K562 (cell line): ENCODE measurements at regions not wholly inside any gene's neighbourhood (a gene's known extent, or its start where the extent isn't known, plus 50 kb on each side); places are given as distances from the start of the nearest gene placed in this dataset.

Experiments
- ATAC-seq: fragments of 200-7000 bp; cut with Tn5 transposase; 3 replicates; pipeline ENCODE4 v1.9.1; 2020; ENCODE audit warnings: moderate library complexity
- BruUV-seq: library from RNA; stranded (reverse); fragments of 400-500 nt; replicated peaks from 2 replicates; lab custom pipeline; 2021; lab: Mats Ljungman, UMichigan
- CTCF ChIA-PET: fragments of 300-600 bp; formaldehyde crosslinking; extraction: SDS; loops from one replicate; lab custom pipeline; 2021; ENCODE audit warnings: low intra/inter-chr PET ratio; lab: Yijun Ruan, JAX
- POLR2A ChIA-PET: fragments of 300-600, 350-650 bp; sonication (Branson Sonifier 250); formaldehyde crosslinking; extraction: SDS; loops from one replicate; lab custom pipeline; 2021; ENCODE audit warnings: antibody characterized with exemption, inconsistent platforms; lab: Yijun Ruan, JAX
- DNase-seq, 4 experiments: peaks; one replicate each; pipeline versions ENCODE4 v3.0.0 to v3.0.0-alpha.2; 2011 to 2018; ENCODE audit warnings: low spot score in 3 of 4, mixed read lengths in 3 of 4; ENCODE audit errors: extremely low read depth in 1 of 4
- FAIRE-seq: peaks from 2 replicates; lab custom pipeline; 2011; peaks lifted over from hg19 to GRCh38; lab: Jason Lieb, UNC
- H2AFZ ChIP-seq: 2 replicates; pipeline ENCODE4 v1.6.0; 2011; ENCODE audit warnings: low read depth, low read length, control low read depth, inconsistent platforms
- H3K27ac ChIP-seq: fragments of 200-600 bp; 3 replicates; pipeline ENCODE4 v1.8.0; 2011; ENCODE audit warnings: low read depth, mild to moderate bottlenecking, control low read depth, inconsistent platforms, low read length, moderate library complexity, mixed read lengths; ENCODE audit errors: extremely low read depth
- H3K27me3 ChIP-seq, 2 experiments: fragments of 300-600 bp in 1 of 2; 2 replicates in 1 of 2; 3 replicates in 1 of 2; pipeline versions ENCODE4 v1.6.0 to v1.8.0; 2011; ENCODE audit warnings: inconsistent platforms in 2 of 2, low read length in 2 of 2, mild to moderate bottlenecking in 1 of 2, mixed read lengths in 1 of 2, moderate library complexity in 1 of 2; ENCODE audit not compliant: control insufficient read depth in 2 of 2, insufficient read depth in 2 of 2
- H3K36me3 ChIP-seq: fragments of 300-600 bp; 3 replicates; pipeline ENCODE4 v1.8.0; 2011; ENCODE audit warnings: mild to moderate bottlenecking, low read length, inconsistent platforms; ENCODE audit not compliant: control insufficient read depth, insufficient read depth
- H3K4me1 ChIP-seq, 2 experiments: fragments of 200-600 bp in 1 of 2; replicated peaks in 1 of 2; 2 replicates in 1 of 2; 3 replicates in 1 of 2; pipeline versions ENCODE4 v1.5.1 to v1.8.0; 2011; ENCODE audit warnings: inconsistent platforms in 2 of 2, low read length in 2 of 2, mild to moderate bottlenecking in 1 of 2, mixed read lengths in 1 of 2, moderate library complexity in 1 of 2; ENCODE audit not compliant: control insufficient read depth in 2 of 2, insufficient read depth in 2 of 2
- H3K4me2 ChIP-seq: 2 replicates; pipeline ENCODE4 v1.6.1; 2011; ENCODE audit warnings: low read length, control low read depth, inconsistent platforms, mixed read lengths; ENCODE audit not compliant: insufficient read depth
- H3K4me3 ChIP-seq: fragments of 200-600 bp; sonication (generic), shearing (Covaris generic); 2 replicates; pipeline ENCODE4 v1.5.1; 2016; ENCODE audit warnings: control low read depth, inconsistent platforms
- H3K79me2 ChIP-seq: fragments of 200-600 bp; 3 replicates; pipeline ENCODE4 v1.8.0; 2011; ENCODE audit warnings: low read length, inconsistent platforms; ENCODE audit not compliant: control insufficient read depth, insufficient read depth
- H3K9ac ChIP-seq, 2 experiments: 2 replicates each; pipeline versions ENCODE4 v1.6.0 to v1.6.1; 2011; ENCODE audit warnings: low read depth in 2 of 2, low read length in 2 of 2, control low read depth in 1 of 2, inconsistent platforms in 1 of 2, mild to moderate bottlenecking in 1 of 2, mixed read lengths in 1 of 2; ENCODE audit not compliant: insufficient read depth in 1 of 2
- H3K9me1 ChIP-seq: one replicate; pipeline ENCODE4 v1.6.0; 2011; ENCODE audit warnings: inconsistent platforms, mild to moderate bottlenecking, low read length, moderate library complexity; ENCODE audit not compliant: control insufficient read depth, insufficient read depth
- H3K9me3 ChIP-seq: replicated peaks from 2 replicates; pipeline ENCODE4 v1.5.1; 2011; ENCODE audit warnings: low read depth, low read length, inconsistent platforms; ENCODE audit not compliant: control insufficient read depth, insufficient read depth
- H4K20me1 ChIP-seq: replicated peaks from 2 replicates; pipeline ENCODE4 v1.6.1; 2011; ENCODE audit warnings: low read length, inconsistent platforms, mixed read lengths; ENCODE audit not compliant: control insufficient read depth, insufficient read depth
- ATF1 ChIP-seq, 2 experiments: fragments of 450-650 bp in 1 of 2; IDR thresholded peaks; 2 replicates each; pipeline ENCODE4 v1.6.1; 2016; ENCODE audit warnings: missing compliant biosample characterization in 1 of 2, missing genetic modification characterization in 1 of 2
- ELK1 ChIP-seq: sonication (generic); formaldehyde crosslinking; IDR thresholded peaks from 2 replicates; pipeline ENCODE4 v1.8.1; 2022; ENCODE audit warnings: missing genetic modification reagents
- GTF3C2 ChIP-seq: IDR thresholded peaks from 3 replicates; pipeline ENCODE4 v1.6.1; 2011; ENCODE audit warnings: borderline replicate concordance, mild to moderate bottlenecking, moderate library complexity; ENCODE audit not compliant: insufficient read length; ENCODE audit errors: extremely low read depth
- HDGF ChIP-seq: fragments of 450-650 bp; IDR thresholded peaks from 2 replicates; pipeline ENCODE4 v1.6.1; 2016
- PRMT5 ChIP-seq: sonication (generic); formaldehyde crosslinking; IDR thresholded peaks from 2 replicates; pipeline ENCODE4 v1.5.0; 2020; ENCODE audit warnings: missing genetic modification reagents
- RBM22 ChIP-seq: fragments of 200-400 bp; formaldehyde crosslinking; IDR thresholded peaks from 2 replicates; pipeline ENCODE4 v1.6.1; 2018; ENCODE audit warnings: low read length, low read depth; ENCODE audit not compliant: poor library complexity, severe bottlenecking
- SIN3B ChIP-seq: fragments of 450-650 bp; IDR thresholded peaks from 2 replicates; pipeline ENCODE4 v1.6.1; 2017; ENCODE audit warnings: low read depth, mild to moderate bottlenecking, moderate library complexity
- ZNF121 ChIP-seq: sonication (generic); formaldehyde crosslinking; conservative IDR thresholded peaks from 2 replicates; pipeline ENCODE4 v1.8.0; 2022; ENCODE audit warnings: missing genetic modification reagents
- ZNF764 ChIP-seq: fragments of 250-450 bp; sonication (Bioruptor Pico); IDR thresholded peaks from 2 replicates; pipeline ENCODE4 v1.4.0; 2020; ENCODE audit warnings: low read depth, mild to moderate bottlenecking, moderate library complexity
- in situ Hi-C: fragments of 300-500 bp; cut with MboI; formaldehyde crosslinking; loops from 4 replicates; pipeline ENCODE4 v1.15.0; 2018; ENCODE audit warnings: inconsistent platforms, mixed read lengths
- intact Hi-C: fragments of 100-400 bp; cut with micrococcal nuclease; formaldehyde crosslinking; loops from 2 replicates; pipeline ENCODE4 v1.14.2; 2022

- no peaks in the 10 kb centered on the region for H3K9me1 ChIP-seq
- intact Hi-C loops (no loop called here), in situ Hi-C loops (no loop called here)
- H2AFZ ChIP-seq, result no peak overlapping the region
- H3K4me2 ChIP-seq, result no peak overlapping the region
- H3K36me3 ChIP-seq, result no peaks in the 10 kb centered on the region
- no peak for ATAC-seq
- no peak for DNase-seq
- POLR2A ChIA-PET, result no interaction called here
- H3K9ac ChIP-seq, result no peak overlapping the region
- CTCF ChIA-PET, result no interaction called here
- H3K27ac ChIP-seq, result no peak overlapping the region
- no peak overlapping the region for H3K4me3 ChIP-seq
- FAIRE-seq, result no peak
- no peaks in the 10 kb centered on the region; a peak in 1 of 5 replicates for H3K27me3 ChIP-seq
- H3K9me3 ChIP-seq, result no peaks in the 10 kb centered on the region
- no TSS peak for BruUV-seq
- TF ChIP-seq ELK1 (CRISPR knock-in tag) (no peak), GTF3C2 (no peak), ZNF121 (no peak), ATF1 (CRISPR knock-in tag; IDR thresholded peaks at IDR 0.05) (no peak), ATF1 (tag; IDR thresholded peaks at IDR 0.05) (no peak), HDGF (no peak), RBM22 (no peak), SIN3B (no peak), PRMT5 (no peak), ZNF764 (no peak)
- TF ChIP-seq, all 486 proteins: peak for 0
- Histone ChIP-seq H4K20me1 (no peaks in the 10 kb centered on the region), H3K79me2 (no peaks in the 10 kb centered on the region), H3K4me1 (0 out of 5 replicates have a peak, but pooled peaks cover 0 to 11% of the 10 kb centered on the region in 2 experiments)
These were observed 53.4 kb upstream of the PIAS1 start for GRCh38 chr15:68000754-68001153.
